ENCODE measurements at regions not wholly inside any gene's neighbourhood (a gene's known extent, or its start where the extent isn't known, plus 50 kb on each side); places are given as distances from the start of the nearest gene placed in this dataset.
"Not testable (repeated sequence)": the region's sequence is repeated elsewhere in the genome, so short reads cannot be mapped to it uniquely, and the experiment has no call there.

GRCh38 chr20:36082315-36082915 lies 72.1 kb upstream of the EPB41L1 start:
- DNase-seq (ENCODE audit: low read depth) = no peak

GRCh38 chr20:36083200-36083599 lies 71.3 kb upstream of the EPB41L1 start:
- not testable (repeated sequence) for DNase-seq (ENCODE audit: low read depth)

GRCh38 chr20:36084356-36084755 lies 70.2 kb upstream of the EPB41L1 start:
- DNase-seq (ENCODE audit: low read depth) = no peak

GRCh38 chr20:36084897-36085613 lies 69.5 kb upstream of the EPB41L1 start:
- DNase-seq (ENCODE audit: low read depth) = no peak

- DNase-seq (ENCODE audit: low read depth) = no peak
Measured at GRCh38 chr20:36085686-36086267, 68.8 kb upstream of the EPB41L1 start.

GRCh38 chr20:36086767-36087166 lies 67.8 kb upstream of the EPB41L1 start:
- DNase-seq (ENCODE audit: low read depth) = no peak

GRCh38 chr20:36090223-36090622 lies 64.3 kb upstream of the EPB41L1 start:
- DNase-seq (ENCODE audit: low read depth) = no peak

- DNase-seq (ENCODE audit: low read depth) = no peak
Measured at GRCh38 chr20:36091561-36092397, 62.8 kb upstream of the EPB41L1 start.

- no peak for DNase-seq (ENCODE audit: low read depth)
Measured at GRCh38 chr20:36092398-36093024, 62.0 kb upstream of the EPB41L1 start.

- peak; percentile 27 for DNase-seq (ENCODE audit: low read depth)
Measured at GRCh38 chr20:36093025-36093803, 61.3 kb upstream of the EPB41L1 start.

- DNase-seq (ENCODE audit: low read depth) = no peak
Measured at GRCh38 chr20:36093804-36094145, 60.8 kb upstream of the EPB41L1 start.

- DNase-seq (ENCODE audit: low read depth) = no peak
Measured at GRCh38 chr20:36094497-36094896, 60.0 kb upstream of the EPB41L1 start.

- DNase-seq (ENCODE audit: low read depth) = no peak
Measured at GRCh38 chr20:36096435-36096834, 58.1 kb upstream of the EPB41L1 start.

GRCh38 chr20:36097337-36098151 lies 57.0 kb upstream of the EPB41L1 start:
- DNase-seq (ENCODE audit: low read depth) = no peak

GRCh38 chr20:36098364-36098763 lies 56.2 kb upstream of the EPB41L1 start:
- no peak for DNase-seq (ENCODE audit: low read depth)

- DNase-seq (ENCODE audit: low read depth) = no peak
Measured at GRCh38 chr20:36099106-36099505, 55.4 kb upstream of the EPB41L1 start.

- DNase-seq (ENCODE audit: low read depth) = no peak
Measured at GRCh38 chr20:36101192-36101591, 53.3 kb upstream of the EPB41L1 start.

- no peak for DNase-seq (ENCODE audit: low read depth)
Measured at GRCh38 chr20:36102306-36102705, 52.2 kb upstream of the EPB41L1 start.

GRCh38 chr20:36102809-36103596 lies 51.5 kb upstream of the EPB41L1 start:
- DNase-seq (ENCODE audit: low read depth) = no peak

GRCh38 chr20:36104244-36104643 lies 50.3 kb upstream of the EPB41L1 start:
- no peak for DNase-seq (ENCODE audit: low read depth)

All from activated T-cell treated with anti-CD3 and anti-CD28 coated beads for 24 hours (primary cell).